Fibroblast of gingiva (primary cell): ENCODE measurements at regions not wholly inside any gene's neighbourhood (a gene's known extent, or its start where the extent isn't known, plus 50 kb on each side); places are given as distances from the start of the nearest gene placed in this dataset.

Experiments
- DNase-seq: peaks from one replicate; pipeline ENCODE4 v3.0.0-alpha.2; 2011; ENCODE audit warnings: low read depth

- no peak for DNase-seq
These were observed 138.8 kb downstream of the LRRC70 start for GRCh38 chr5:62717301-62717933.

GRCh38 chr5:62714296-62714695, 135.7 kb downstream of the LRRC70 start:
- DNase-seq: no peak

- DNase-seq: no peak
These were observed 130.1 kb downstream of the LRRC70 start for GRCh38 chr5:62708481-62709325.

GRCh38 chr5:62707563-62707962, 128.9 kb downstream of the LRRC70 start:
- DNase-seq: no peak

GRCh38 chr5:62707131-62707530, 128.5 kb downstream of the LRRC70 start:
- no peak for DNase-seq

GRCh38 chr5:62705022-62705421, 126.4 kb downstream of the LRRC70 start:
- DNase-seq: no peak

- no peak for DNase-seq
These were observed 123.5 kb downstream of the LRRC70 start for GRCh38 chr5:62702126-62702525.

- DNase-seq: no peak
These were observed 122.4 kb downstream of the LRRC70 start for GRCh38 chr5:62701036-62701435.

- no peak for DNase-seq
These were observed 120.1 kb downstream of the LRRC70 start for GRCh38 chr5:62698756-62699155.

- no peak for DNase-seq
These were observed 116.7 kb downstream of the LRRC70 start for GRCh38 chr5:62695274-62695673.

- no peak for DNase-seq
These were observed 114.5 kb downstream of the LRRC70 start for GRCh38 chr5:62692946-62693713.

- DNase-seq: no peak
These were observed 113.3 kb downstream of the LRRC70 start for GRCh38 chr5:62691946-62692345.

GRCh38 chr5:62690421-62690820, 111.8 kb downstream of the LRRC70 start:
- no peak for DNase-seq

GRCh38 chr5:62689599-62690368, 111.2 kb downstream of the LRRC70 start:
- DNase-seq: no peak

GRCh38 chr5:62686692-62687091, 108.1 kb downstream of the LRRC70 start:
- DNase-seq: no peak

GRCh38 chr5:62685221-62685620, 106.6 kb downstream of the LRRC70 start:
- DNase-seq: no peak

GRCh38 chr5:62684310-62684709, 105.7 kb downstream of the LRRC70 start:
- DNase-seq: no peak

GRCh38 chr5:62682059-62682458, 103.4 kb downstream of the LRRC70 start:
- DNase-seq: no peak

- no peak for DNase-seq
These were observed 102.7 kb downstream of the LRRC70 start for GRCh38 chr5:62681117-62681850.

GRCh38 chr5:62680121-62680520, 101.5 kb downstream of the LRRC70 start:
- DNase-seq: no peak
